WI38 (cell line): ENCODE measurements at regions not wholly inside any gene's neighbourhood (a gene's known extent, or its start where the extent isn't known, plus 50 kb on each side); places are given as distances from the start of the nearest gene placed in this dataset.

ENCODE experiments used
- H3K4me3 ChIP-seq: 2 replicates; pipeline ENCODE4 v1.5.1; 2011; ENCODE audit warnings: low read depth, mild to moderate bottlenecking, control low read depth, low read length
- CTCF ChIP-seq: IDR thresholded peaks from 2 replicates; pipeline ENCODE4 v1.5.1; 2012; ENCODE audit warnings: low read depth, mild to moderate bottlenecking, control low read depth, low read length

- H3K4me3 ChIP-seq = no peak overlapping the region
- TF ChIP-seq CTCF = no peak
These were observed 268.7 kb downstream of the CHRM3 start for GRCh38 chr1:239655023-239655422.

GRCh38 chr1:239657291-239657690 lies 270.9 kb downstream of the CHRM3 start:
- no peak for TF ChIP-seq CTCF
- H3K4me3 ChIP-seq = no peak overlapping the region

- H3K4me3 ChIP-seq = no peak overlapping the region
- no peak for TF ChIP-seq CTCF
These were observed 276.6 kb downstream of the CHRM3 start for GRCh38 chr1:239662950-239663349.

GRCh38 chr1:239672256-239672655 lies 285.9 kb downstream of the CHRM3 start:
- TF ChIP-seq CTCF = no peak
- no peak overlapping the region for H3K4me3 ChIP-seq

GRCh38 chr1:239675735-239676134 lies 289.4 kb downstream of the CHRM3 start:
- H3K4me3 ChIP-seq = no peak overlapping the region
- TF ChIP-seq CTCF = no peak

GRCh38 chr1:239676522-239677273 lies 290.3 kb downstream of the CHRM3 start:
- no peak for TF ChIP-seq CTCF
- H3K4me3 ChIP-seq = no peak overlapping the region

- no peak for TF ChIP-seq CTCF
- no peak overlapping the region for H3K4me3 ChIP-seq
These were observed 291.0 kb downstream of the CHRM3 start for GRCh38 chr1:239677362-239677761.
